ENCODE measurements at regions not wholly inside any gene's neighbourhood (a gene's known extent, or its start where the extent isn't known, plus 50 kb on each side); places are given as distances from the start of the nearest gene placed in this dataset.
"Not testable (repeated sequence)": the region's sequence is repeated elsewhere in the genome, so short reads cannot be mapped to it uniquely, and the experiment has no call there.

GRCh38 chr18:51525453-51526225 lies 328.2 kb upstream of the MEX3C start:
- no peak for DNase-seq

- no peak for DNase-seq
Measured at GRCh38 chr18:51527826-51528225, 330.3 kb upstream of the MEX3C start.

GRCh38 chr18:51531501-51531900 lies 334.0 kb upstream of the MEX3C start:
- DNase-seq: no peak

GRCh38 chr18:51537487-51537886 lies 340.0 kb upstream of the MEX3C start:
- no peak for DNase-seq

- DNase-seq: no peak
Measured at GRCh38 chr18:51540562-51540961, 343.1 kb upstream of the MEX3C start.

- DNase-seq: no peak
Measured at GRCh38 chr18:51541230-51541629, 343.7 kb upstream of the MEX3C start.

- DNase-seq: no peak
Measured at GRCh38 chr18:51543658-51544155, 346.2 kb upstream of the MEX3C start.

GRCh38 chr18:51545446-51545845 lies 348.0 kb upstream of the MEX3C start:
- no peak for DNase-seq

GRCh38 chr18:51559198-51559901 lies 361.9 kb upstream of the MEX3C start:
- DNase-seq: no peak

- no peak for DNase-seq
Measured at GRCh38 chr18:51559902-51560287, 362.4 kb upstream of the MEX3C start.

GRCh38 chr18:51561821-51562220 lies 364.3 kb upstream of the MEX3C start:
- no peak for DNase-seq

GRCh38 chr18:51562866-51563265 lies 365.4 kb upstream of the MEX3C start:
- DNase-seq: no peak

GRCh38 chr18:51563396-51563795 lies 365.9 kb upstream of the MEX3C start:
- no peak for DNase-seq

- DNase-seq: no peak
Measured at GRCh38 chr18:51568151-51568550, 370.7 kb upstream of the MEX3C start.

GRCh38 chr18:51569153-51569552 lies 371.7 kb upstream of the MEX3C start:
- DNase-seq: no peak

GRCh38 chr18:51569561-51569960 lies 372.1 kb upstream of the MEX3C start:
- no peak for DNase-seq

GRCh38 chr18:51570071-51570470 lies 372.6 kb upstream of the MEX3C start:
- not testable (repeated sequence) for DNase-seq

- not testable (repeated sequence) for DNase-seq
Measured at GRCh38 chr18:51573886-51574285, 376.4 kb upstream of the MEX3C start.

- no peak for DNase-seq
Measured at GRCh38 chr18:51575171-51575570, 377.7 kb upstream of the MEX3C start.

GRCh38 chr18:51578406-51578980 lies 381.0 kb upstream of the MEX3C start:
- no peak for DNase-seq

GRCh38 chr18:51580580-51580979 lies 383.1 kb upstream of the MEX3C start:
- DNase-seq: no peak

- no peak for DNase-seq
Measured at GRCh38 chr18:51582551-51582950, 385.1 kb upstream of the MEX3C start.

GRCh38 chr18:51588616-51589015 lies 391.1 kb upstream of the MEX3C start:
- no peak for DNase-seq

GRCh38 chr18:51593931-51594330 lies 396.4 kb upstream of the MEX3C start:
- DNase-seq: no peak
